HepG2 (cell line): ENCODE measurements at regions not wholly inside any gene's neighbourhood (a gene's known extent, or its start where the extent isn't known, plus 50 kb on each side); places are given as distances from the start of the nearest gene placed in this dataset.

ENCODE experiments used
- ATAC-seq: fragments of 200-7000 bp; cut with Tn5 transposase; 3 replicates; pipeline ENCODE4 v1.9.1; 2020; ENCODE audit warnings: mild to moderate bottlenecking, moderate library complexity
- BruUV-seq: library from RNA; stranded (reverse); fragments of 400-500 nt; replicated peaks from 2 replicates; lab custom pipeline; 2021; lab: Mats Ljungman, UMichigan
- CTCF ChIA-PET: fragments of 300-600 bp; formaldehyde crosslinking; extraction: SDS; loops from one replicate; lab custom pipeline; 2021; ENCODE audit warnings: low total read pairs, inconsistent platforms, low intra/inter-chr PET ratio; lab: Yijun Ruan, JAX
- POLR2A ChIA-PET: fragments of 350-600 bp; sonication (Branson Sonifier 250); formaldehyde crosslinking; loops from one replicate; lab custom pipeline; 2020; ENCODE audit warnings: antibody characterized with exemption, inconsistent platforms; lab: Yijun Ruan, JAX
- DNase-seq: peaks from one replicate; pipeline ENCODE4 v3.0.0-alpha.2; 2015; ENCODE audit warnings: low spot score
- FAIRE-seq: peaks from 3 replicates; lab custom pipeline; 2011; peaks lifted over from hg19 to GRCh38; lab: Jason Lieb, UNC
- H2AFZ ChIP-seq: one replicate; pipeline ENCODE4 v1.6.1; 2011; ENCODE audit warnings: low read length, inconsistent platforms
- H3K27ac ChIP-seq: fragments of 300-600 bp; 3 replicates; pipeline ENCODE4 v1.8.0; 2011; ENCODE audit warnings: mixed run types, mild to moderate bottlenecking, mixed read lengths, low read length, inconsistent platforms; ENCODE audit not compliant: insufficient read depth; ENCODE audit errors: extremely low read length
- H3K27me3 ChIP-seq, 2 experiments: fragments of 200-600 bp in 1 of 2; 2 replicates in 1 of 2; 3 replicates in 1 of 2; pipeline versions ENCODE4 v1.6.0 to v1.8.0; 2011; ENCODE audit warnings: low read length in 2 of 2, mild to moderate bottlenecking in 2 of 2, moderate library complexity in 2 of 2, inconsistent platforms in 1 of 2; ENCODE audit not compliant: insufficient read depth in 2 of 2, control insufficient read depth in 1 of 2
- H3K36me3 ChIP-seq, 2 experiments: fragments of 200-600 bp in 1 of 2; replicated peaks in 1 of 2; 2 replicates in 1 of 2; 3 replicates in 1 of 2; pipeline versions ENCODE4 v1.5.1 to v1.8.0; 2011; ENCODE audit warnings: low read length in 2 of 2, inconsistent platforms in 1 of 2; ENCODE audit not compliant: insufficient read depth in 2 of 2, control insufficient read depth in 1 of 2
- H3K4me1 ChIP-seq: 2 replicates; pipeline ENCODE4 v1.5.1; 2012; ENCODE audit warnings: low read length, inconsistent platforms; ENCODE audit not compliant: insufficient read depth
- H3K4me2 ChIP-seq: 2 replicates; pipeline ENCODE4 v1.6.0; 2011; ENCODE audit warnings: low read depth, low read length, inconsistent platforms
- H3K4me3 ChIP-seq, 3 experiments: fragments of 200-600 bp in 1 of 3; sonication (generic), shearing (Covaris generic) in 1 of 3; replicated peaks in 1 of 3; 2 replicates each; pipeline ENCODE4 v1.5.1; 2011 to 2016; ENCODE audit warnings: low read length in 3 of 3, inconsistent platforms in 2 of 3, low read depth in 2 of 3, mild to moderate bottlenecking in 2 of 3, control low read depth in 1 of 3, mixed read lengths in 1 of 3; ENCODE audit not compliant: insufficient read depth in 1 of 3
- H3K79me2 ChIP-seq: one replicate; pipeline ENCODE4 v1.6.1; 2011; ENCODE audit warnings: low read length, inconsistent platforms; ENCODE audit not compliant: insufficient read depth
- H3K9ac ChIP-seq: 2 replicates; pipeline ENCODE4 v1.6.0; 2011; ENCODE audit warnings: mild to moderate bottlenecking, low read depth, low read length, inconsistent platforms; ENCODE audit not compliant: insufficient read depth
- H3K9me3 ChIP-seq: 2 replicates; pipeline ENCODE4 v1.5.1; 2012; ENCODE audit warnings: mild to moderate bottlenecking, low read length
- H4K20me1 ChIP-seq: 2 replicates; pipeline ENCODE4 v1.6.0; 2011; ENCODE audit warnings: inconsistent platforms, mild to moderate bottlenecking, low read length, moderate library complexity; ENCODE audit not compliant: insufficient read depth
- ARID4A ChIP-seq: sonication (generic); formaldehyde crosslinking; IDR thresholded peaks from 2 replicates; pipeline ENCODE4 v1.5.0; 2020; ENCODE audit warnings: mild to moderate bottlenecking, missing genetic modification reagents, borderline replicate concordance
- ARNTL ChIP-seq: sonication (generic); formaldehyde crosslinking; IDR thresholded peaks from 2 replicates; pipeline ENCODE4 v1.4.0; 2020; ENCODE audit warnings: mild to moderate bottlenecking, missing genetic modification reagents
- ISX ChIP-seq: sonication (generic); formaldehyde crosslinking; conservative IDR thresholded peaks from 2 replicates; pipeline ENCODE4 v1.5.0; 2020; ENCODE audit warnings: missing genetic modification reagents
- PHB2 ChIP-seq: fragments of 450-650 bp; IDR thresholded peaks from 2 replicates; pipeline ENCODE4 v1.6.1; 2018; ENCODE audit not compliant: partially characterized antibody
- SP4 ChIP-seq: sonication (generic); formaldehyde crosslinking; IDR thresholded peaks from 2 replicates; pipeline ENCODE4 v1.8.1; 2023; ENCODE audit warnings: mild to moderate bottlenecking, missing genetic modification reagents
- YEATS2 ChIP-seq: sonication (generic); formaldehyde crosslinking; IDR thresholded peaks from 2 replicates; pipeline ENCODE4 v1.4.0; 2020; ENCODE audit warnings: missing genetic modification reagents, borderline replicate concordance
- ZBTB2 ChIP-seq: sonication (generic); formaldehyde crosslinking; IDR thresholded peaks from 2 replicates; pipeline ENCODE4 v1.8.0; 2022; ENCODE audit warnings: low read depth, missing genetic modification reagents
- ZNF530 ChIP-seq: sonication (generic); formaldehyde crosslinking; IDR thresholded peaks from 2 replicates; pipeline ENCODE4 v1.5.0; 2020; ENCODE audit warnings: low read depth, mild to moderate bottlenecking, missing genetic modification reagents
- ZNF552 ChIP-seq: sonication (generic); formaldehyde crosslinking; IDR thresholded peaks from 2 replicates; pipeline ENCODE4 v1.9.0; 2022; ENCODE audit warnings: missing genetic modification reagents, mild to moderate bottlenecking, borderline replicate concordance
- ZNF564 ChIP-seq: sonication (generic); formaldehyde crosslinking; IDR thresholded peaks from 2 replicates; pipeline ENCODE4 v1.8.1; 2023; ENCODE audit warnings: mild to moderate bottlenecking, missing genetic modification reagents
- ZNF691 ChIP-seq: sonication (generic); formaldehyde crosslinking; IDR thresholded peaks from 2 replicates; pipeline ENCODE4 v1.4.0; 2020; ENCODE audit warnings: missing genetic modification reagents, low read depth, mild to moderate bottlenecking, borderline replicate concordance
- WGBS: methylation state at CpG from one replicate; pipeline ENCODE4 v1.1.6; 2017; ENCODE audit warnings: low lambda C conversion rate; 5-methylcytosine and 5-hydroxymethylcytosine counted together
- in situ Hi-C: cut with HindIII; loops from 2 replicates; pipeline ENCODE4 v1.10.0; 2017; ENCODE audit warnings: low pct_unique_long_range_greater_than_20kb; ENCODE audit not compliant: extremely low pct_ligation_motif_present
- intact Hi-C: fragments of 100-400 bp; cut with micrococcal nuclease; formaldehyde crosslinking; loops from one replicate; pipeline ENCODE4 v1.10.0; 2022; ENCODE audit not compliant: unreplicated experiment

- no peaks in the 10 kb centered on the region for H3K27me3 ChIP-seq
- in situ Hi-C loops: no loop called here
Measured at GRCh38 chr4:134665429-134665828, 463.8 kb upstream of the PABPC4L start.

More at GRCh38 chr4:134665429-134665828, 463.8 kb upstream of the PABPC4L start:
- H3K9ac ChIP-seq: no peak overlapping the region
- TF ChIP-seq ZNF530 (CRISPR knock-in tag) (no peak), ISX (CRISPR knock-in tag) (no peak), ARNTL (CRISPR knock-in tag) (no peak), ARID4A (no peak), ZNF691 (CRISPR knock-in tag) (no peak), ZNF552 (CRISPR knock-in tag) (no peak), SP4 (CRISPR knock-in tag) (no peak), PHB2 (no peak), YEATS2 (CRISPR knock-in tag) (no peak), ZBTB2 (CRISPR knock-in tag) (no peak), ZNF564 (CRISPR knock-in tag) (no peak)
- TF ChIP-seq, all 625 proteins: peak for 0
- CTCF ChIA-PET: no interaction called here
- no peak overlapping the region for H3K4me2 ChIP-seq
- DNase-seq: no peak
- H3K4me3 ChIP-seq: no peak overlapping the region
- FAIRE-seq: no peak
- BruUV-seq: no TSS peak
- 29% methylated on average over 2 of the region's 2 CpGs for WGBS
- H2AFZ ChIP-seq: no peak overlapping the region
- H3K79me2 ChIP-seq: no peaks in the 10 kb centered on the region
- no peaks in the 10 kb centered on the region for H3K9me3 ChIP-seq
- no peaks in the 10 kb centered on the region for H3K36me3 ChIP-seq
- H3K4me1 ChIP-seq: no peaks in the 10 kb centered on the region
- no peak for ATAC-seq
- no peak overlapping the region for H3K27ac ChIP-seq
- intact Hi-C loops: no loop called here
- no peaks in the 10 kb centered on the region for H4K20me1 ChIP-seq
- POLR2A ChIA-PET: no interaction called here
